Lower leg skin (tissue), 4 donors: ENCODE measurements at regions not wholly inside any gene's neighbourhood (a gene's known extent, or its start where the extent isn't known, plus 50 kb on each side); places are given as distances from the start of the nearest gene placed in this dataset.

ENCODE experiments used
- DNase-seq, 2 donors: peaks; one replicate each; pipeline ENCODE4 v3.0.0-alpha.2; 2019; ENCODE audit warnings: low spot score in 2 of 2
- H3K4me3 ChIP-seq: fragments of 200-600 bp; sonication (generic); 2 replicates; pipeline ENCODE4 v1.5.1; 2017; ENCODE audit warnings: mild to moderate bottlenecking, low read depth; ENCODE audit not compliant: poor library complexity, severe bottlenecking
- POLR2A ChIP-seq, 2 donors: fragments of 450-650 bp; IDR thresholded peaks; one replicate each; pipeline ENCODE4 v1.6.1; 2016 to 2017; ENCODE audit warnings: antibody characterized with exemption in 2 of 2, mild to moderate bottlenecking in 1 of 2, moderate library complexity in 1 of 2
- WGBS, 2 donors: methylation state at CpG; one replicate each; pipeline ENCODE4 v1.1.5; 2018; 5-methylcytosine and 5-hydroxymethylcytosine counted together
- intact Hi-C: fragments of 100-400 bp; cut with DNase I; formaldehyde crosslinking; loops from one replicate; pipeline ENCODE4 v1.15.0; 2023; ENCODE audit warnings: low total_unique reads
- TF ChIP-seq, protein P1 (sequence below), 3 donors: fragments of 450-650 bp; IDR thresholded peaks; one replicate each; pipeline ENCODE4 v1.5.1; 2016; ENCODE audit warnings: antibody characterized with exemption in 3 of 3, mild to moderate bottlenecking in 3 of 3, moderate library complexity in 2 of 3

DNA sequence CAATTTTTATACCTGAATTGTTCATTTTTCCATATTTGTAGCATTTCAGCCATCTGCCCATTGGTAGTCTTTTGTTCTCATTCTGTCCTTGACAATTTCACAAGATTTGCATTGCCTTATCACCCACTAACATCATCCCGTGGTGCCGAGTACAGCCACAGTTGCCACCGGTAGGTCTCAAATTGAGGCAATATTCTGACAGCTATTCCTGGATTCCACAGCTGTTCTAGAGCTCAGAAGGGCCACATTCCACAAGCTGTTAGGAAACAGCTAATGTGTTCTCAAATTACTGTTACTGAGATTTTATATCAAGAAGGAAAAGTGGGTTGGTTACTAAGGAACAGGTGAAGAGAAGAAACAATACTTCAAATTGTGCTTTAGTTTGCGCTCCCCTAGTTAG lies 178.8 kb downstream of the RPRM start:
- TF ChIP-seq POLR2A (IDR thresholded peaks at IDR 0.05) = no peak
- TF ChIP-seq, protein P1, sequence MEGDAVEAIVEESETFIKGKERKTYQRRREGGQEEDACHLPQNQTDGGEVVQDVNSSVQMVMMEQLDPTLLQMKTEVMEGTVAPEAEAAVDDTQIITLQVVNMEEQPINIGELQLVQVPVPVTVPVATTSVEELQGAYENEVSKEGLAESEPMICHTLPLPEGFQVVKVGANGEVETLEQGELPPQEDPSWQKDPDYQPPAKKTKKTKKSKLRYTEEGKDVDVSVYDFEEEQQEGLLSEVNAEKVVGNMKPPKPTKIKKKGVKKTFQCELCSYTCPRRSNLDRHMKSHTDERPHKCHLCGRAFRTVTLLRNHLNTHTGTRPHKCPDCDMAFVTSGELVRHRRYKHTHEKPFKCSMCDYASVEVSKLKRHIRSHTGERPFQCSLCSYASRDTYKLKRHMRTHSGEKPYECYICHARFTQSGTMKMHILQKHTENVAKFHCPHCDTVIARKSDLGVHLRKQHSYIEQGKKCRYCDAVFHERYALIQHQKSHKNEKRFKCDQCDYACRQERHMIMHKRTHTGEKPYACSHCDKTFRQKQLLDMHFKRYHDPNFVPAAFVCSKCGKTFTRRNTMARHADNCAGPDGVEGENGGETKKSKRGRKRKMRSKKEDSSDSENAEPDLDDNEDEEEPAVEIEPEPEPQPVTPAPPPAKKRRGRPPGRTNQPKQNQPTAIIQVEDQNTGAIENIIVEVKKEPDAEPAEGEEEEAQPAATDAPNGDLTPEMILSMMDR (IDR thresholded peaks at IDR 0.05) = no peak
- intact Hi-C loops = no loop called here
- no peak overlapping the region for H3K4me3 ChIP-seq
- WGBS, 2 donors = 80 to 86% methylated on average over 4 of the region's 4 CpGs
- no peak for DNase-seq

DNA sequence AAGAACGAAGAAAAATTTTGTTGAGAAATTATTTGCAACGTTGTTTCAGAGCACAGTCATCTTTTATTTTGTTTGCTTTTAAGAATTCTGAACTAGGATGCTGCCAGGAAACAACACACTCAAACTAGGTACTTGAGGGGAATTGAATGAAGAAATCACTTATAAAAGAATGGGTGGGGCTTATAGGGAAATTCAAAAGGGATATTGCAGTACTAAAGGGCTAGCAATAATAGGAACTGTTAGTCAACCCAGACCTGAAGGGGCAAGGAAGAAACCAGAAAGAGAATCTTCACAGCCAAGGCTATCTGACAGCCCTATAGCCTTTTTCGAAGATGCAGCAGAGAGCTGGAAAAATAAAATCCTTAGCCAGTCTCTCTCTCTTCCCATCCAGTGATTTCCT lies 179.3 kb downstream of the RPRM start:
- intact Hi-C loops = no loop called here
- WGBS, 2 donors = 86 to 89% methylated on average over 3 of the region's 3 CpGs
- TF ChIP-seq, protein P1 (IDR thresholded peaks at IDR 0.05) = no peak
- TF ChIP-seq POLR2A (IDR thresholded peaks at IDR 0.05) = no peak
- no peak overlapping the region for H3K4me3 ChIP-seq
- no peak for DNase-seq

DNA sequence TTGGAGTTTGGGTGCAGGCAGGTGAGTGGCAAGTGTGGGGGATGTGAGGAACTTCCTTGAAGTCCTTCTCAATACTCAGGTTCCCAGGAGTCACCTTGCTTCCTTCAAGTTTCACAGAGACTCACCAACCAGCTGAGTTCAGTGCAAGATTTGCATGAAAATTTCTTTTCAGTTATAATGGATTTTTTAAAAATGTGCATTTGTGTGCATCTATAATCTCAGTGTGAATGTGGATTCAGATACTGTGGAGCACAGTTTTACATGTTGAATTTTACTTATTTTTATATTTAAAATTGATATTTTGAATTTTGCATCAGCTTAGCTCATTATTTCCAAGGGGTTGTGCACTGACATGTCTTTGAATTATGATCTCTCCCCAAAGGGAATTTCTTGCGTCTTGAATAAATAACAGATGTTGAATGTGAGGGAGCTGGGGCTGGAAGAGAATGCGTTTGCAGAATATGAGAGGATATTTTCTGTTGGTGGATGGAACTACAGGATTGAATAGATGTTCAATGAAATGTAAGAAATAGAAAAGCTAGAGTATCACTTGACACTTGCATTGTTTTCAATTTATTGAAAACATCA lies 184.3 kb downstream of the RPRM start:
- no peak overlapping the region for H3K4me3 ChIP-seq
- 9 to 18% methylated on average over 2 of the region's 2 CpGs for WGBS, 2 donors
- no peak for DNase-seq
- intact Hi-C loops = no loop called here
- TF ChIP-seq POLR2A (IDR thresholded peaks at IDR 0.05) = no peak
- TF ChIP-seq, protein P1 (IDR thresholded peaks at IDR 0.05) = no peak

DNA sequence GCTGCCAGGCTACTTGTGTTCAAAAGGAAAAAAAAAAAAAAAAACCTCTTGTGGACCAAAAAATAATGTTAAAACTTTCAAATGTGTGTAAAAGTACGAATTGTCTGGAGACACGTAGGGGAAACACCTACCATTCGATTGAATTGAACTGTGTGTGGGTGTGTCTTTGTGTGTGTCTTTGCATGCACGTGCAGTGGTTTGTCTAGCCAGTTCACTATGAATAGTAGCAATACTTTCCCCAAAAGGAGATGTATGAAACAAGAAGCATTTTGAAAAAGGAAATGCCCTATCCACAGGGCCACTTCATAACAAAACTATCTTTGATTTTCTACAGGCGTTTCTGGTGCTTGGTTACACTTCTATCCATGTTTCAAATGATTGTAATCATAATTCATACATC lies 186.8 kb downstream of the RPRM start:
- no peak overlapping the region for H3K4me3 ChIP-seq
- intact Hi-C loops = no loop called here
- WGBS, 2 donors = 25 to 33% methylated on average over 5 of the region's 5 CpGs
- DNase-seq = no peak
- TF ChIP-seq POLR2A (IDR thresholded peaks at IDR 0.05) = no peak
- TF ChIP-seq, protein P1 (IDR thresholded peaks at IDR 0.05) = no peak

DNA sequence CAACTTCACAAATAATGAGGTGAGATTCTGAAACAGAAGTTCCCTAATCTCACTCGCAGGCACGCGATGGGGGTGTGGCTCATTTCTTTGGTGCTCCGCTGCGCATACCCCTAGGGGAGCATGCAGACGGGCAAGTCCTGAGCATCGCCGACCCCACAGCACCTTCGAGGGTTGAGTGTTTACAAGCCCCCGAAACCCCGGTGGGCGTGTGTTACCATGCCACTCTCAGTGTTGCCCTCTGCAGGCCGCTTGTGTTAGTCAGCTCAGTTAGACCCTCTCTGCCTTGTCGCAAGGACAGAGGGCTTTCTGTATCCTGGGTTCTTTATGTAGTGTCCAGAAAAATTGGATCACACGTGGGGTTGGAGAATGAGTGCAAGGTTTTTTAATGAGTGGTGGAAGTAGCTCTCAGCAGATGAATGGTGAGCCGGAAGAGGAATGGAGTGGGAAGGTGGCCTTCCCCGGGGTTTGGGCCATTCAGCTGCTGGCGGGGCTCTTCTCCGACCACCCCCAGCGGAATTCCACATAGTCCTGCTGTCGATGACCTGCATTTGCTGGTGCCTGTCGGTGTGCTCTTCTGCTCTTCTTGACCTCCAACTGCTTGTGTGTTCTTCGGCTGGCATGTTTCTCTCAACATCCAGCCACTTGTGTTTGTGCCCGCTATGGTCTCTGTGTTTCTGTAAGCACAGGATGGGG lies 191.3 kb downstream of the RPRM start:
- TF ChIP-seq, protein P1 (IDR thresholded peaks at IDR 0.05) = no peak
- intact Hi-C loops = loop anchor here (5.0 kb wide), 1 partner anchor 1760 kb away; no protein-coding TSS in a partner anchor
- no peak overlapping the region for H3K4me3 ChIP-seq
- 46 to 48% methylated on average over 24 of the region's 24 CpGs for WGBS, 2 donors
- no peak for DNase-seq
